Hepatic stellate cell (primary cell): ENCODE measurements at regions not wholly inside any gene's neighbourhood (a gene's known extent, or its start where the extent isn't known, plus 50 kb on each side); places are given as distances from the start of the nearest gene placed in this dataset.
"Not testable (repeated sequence)": the region's sequence is repeated elsewhere in the genome, so short reads cannot be mapped to it uniquely, and the experiment has no call there.

Source experiments
- DNase-seq: peaks from one replicate; pipeline ENCODE4 v3.0.0; 2011; ENCODE audit warnings: low spot score

GRCh38 chr3:191869738-191870415 lies 408.9 kb downstream of the PYDC2 start:
- no peak for DNase-seq

- DNase-seq: no peak
These were observed 412.8 kb downstream of the PYDC2 start for GRCh38 chr3:191873736-191874135.

- DNase-seq: no peak
These were observed 421.3 kb downstream of the PYDC2 start for GRCh38 chr3:191882289-191882688.

- DNase-seq: no peak
These were observed 423.2 kb downstream of the PYDC2 start for GRCh38 chr3:191884132-191884531.

GRCh38 chr3:191889106-191889505 lies 428.1 kb downstream of the PYDC2 start:
- no peak for DNase-seq

GRCh38 chr3:191889756-191890155 lies 428.8 kb downstream of the PYDC2 start:
- no peak for DNase-seq

- DNase-seq: no peak
These were observed 433.4 kb downstream of the PYDC2 start for GRCh38 chr3:191894406-191894805.

- no peak for DNase-seq
These were observed 440.8 kb downstream of the PYDC2 start for GRCh38 chr3:191901741-191902140.

GRCh38 chr3:191912616-191913204 lies 451.7 kb downstream of the PYDC2 start:
- DNase-seq: no peak

- no peak for DNase-seq
These were observed 454.7 kb downstream of the PYDC2 start for GRCh38 chr3:191915712-191916111.

- no peak for DNase-seq
These were observed 458.6 kb downstream of the PYDC2 start for GRCh38 chr3:191919491-191920026.

GRCh38 chr3:191922570-191922969 lies 461.6 kb downstream of the PYDC2 start:
- DNase-seq: no peak

GRCh38 chr3:191927183-191927817 lies 466.3 kb downstream of the PYDC2 start:
- not testable (repeated sequence) for DNase-seq

- not testable (repeated sequence) for DNase-seq
These were observed 467.0 kb downstream of the PYDC2 start for GRCh38 chr3:191927998-191928397.

GRCh38 chr3:191944835-191945234 lies 483.9 kb downstream of the PYDC2 start:
- no peak for DNase-seq

- no peak for DNase-seq
These were observed 491.2 kb downstream of the PYDC2 start for GRCh38 chr3:191952186-191952585.

- no peak for DNase-seq
These were observed 491.6 kb downstream of the PYDC2 start for GRCh38 chr3:191952609-191953008.

- DNase-seq: no peak
These were observed 498.2 kb downstream of the PYDC2 start for GRCh38 chr3:191958980-191959671.

GRCh38 chr3:191959876-191960413 lies 499.0 kb downstream of the PYDC2 start:
- no peak for DNase-seq

- DNase-seq: no peak
These were observed 500.1 kb downstream of the PYDC2 start for GRCh38 chr3:191961022-191961421.

GRCh38 chr3:191961529-191961928 lies 500.6 kb downstream of the PYDC2 start:
- no peak for DNase-seq

GRCh38 chr3:191962324-191962723 lies 501.4 kb downstream of the PYDC2 start:
- no peak for DNase-seq
